HG02870 (cell line): ENCODE measurements at regions not wholly inside any gene's neighbourhood (a gene's known extent, or its start where the extent isn't known, plus 50 kb on each side); places are given as distances from the start of the nearest gene placed in this dataset.

Experiments
- ATAC-seq: cut with Tn5 transposase; IDR thresholded peaks from one replicate; pipeline ENCODE4 v1.9.1; 2021; ENCODE audit warnings: mild to moderate bottlenecking, moderate library complexity; ENCODE audit not compliant: unreplicated experiment

- no peak for ATAC-seq
These were observed 919.7 kb upstream of the CADM2 start for GRCh38 chr3:84039099-84039498.

- ATAC-seq, result no peak
These were observed 916.2 kb upstream of the CADM2 start for GRCh38 chr3:84042399-84043106.

GRCh38 chr3:84066915-84067314 is 891.9 kb upstream of the CADM2 start:
- ATAC-seq, result no peak

GRCh38 chr3:84073664-84074063 is 885.1 kb upstream of the CADM2 start:
- no peak for ATAC-seq

- no peak for ATAC-seq
These were observed 884.0 kb upstream of the CADM2 start for GRCh38 chr3:84074767-84075166.

- no peak for ATAC-seq
These were observed 881.3 kb upstream of the CADM2 start for GRCh38 chr3:84077479-84077878.

- ATAC-seq, result no peak
These were observed 876.1 kb upstream of the CADM2 start for GRCh38 chr3:84082726-84083125.

- ATAC-seq, result no peak
These were observed 865.9 kb upstream of the CADM2 start for GRCh38 chr3:84092907-84093306.

GRCh38 chr3:84096188-84096587 is 862.6 kb upstream of the CADM2 start:
- ATAC-seq, result no peak

- no peak for ATAC-seq
These were observed 857.9 kb upstream of the CADM2 start for GRCh38 chr3:84100861-84101260.

GRCh38 chr3:84108442-84108971 is 850.3 kb upstream of the CADM2 start:
- ATAC-seq, result no peak

GRCh38 chr3:84109911-84110310 is 848.9 kb upstream of the CADM2 start:
- no peak for ATAC-seq

- ATAC-seq, result no peak
These were observed 848.0 kb upstream of the CADM2 start for GRCh38 chr3:84110787-84111186.

- ATAC-seq, result no peak
These were observed 833.5 kb upstream of the CADM2 start for GRCh38 chr3:84125201-84125721.

- ATAC-seq, result no peak
These were observed 833.0 kb upstream of the CADM2 start for GRCh38 chr3:84125760-84126159.

GRCh38 chr3:84126160-84126559 is 832.6 kb upstream of the CADM2 start:
- no peak for ATAC-seq

- no peak for ATAC-seq
These were observed 830.8 kb upstream of the CADM2 start for GRCh38 chr3:84128024-84128423.

GRCh38 chr3:84136425-84136824 is 822.4 kb upstream of the CADM2 start:
- no peak for ATAC-seq

- no peak for ATAC-seq
These were observed 818.2 kb upstream of the CADM2 start for GRCh38 chr3:84140631-84141030.

GRCh38 chr3:84141571-84141970 is 817.2 kb upstream of the CADM2 start:
- ATAC-seq, result no peak

GRCh38 chr3:84165328-84165727 is 793.5 kb upstream of the CADM2 start:
- ATAC-seq, result no peak

GRCh38 chr3:84175449-84175848 is 783.3 kb upstream of the CADM2 start:
- ATAC-seq, result no peak

- ATAC-seq, result no peak
These were observed 773.9 kb upstream of the CADM2 start for GRCh38 chr3:84184937-84185336.
